ENCODE measurements at regions not wholly inside any gene's neighbourhood (a gene's known extent, or its start where the extent isn't known, plus 50 kb on each side); places are given as distances from the start of the nearest gene placed in this dataset.

GRCh38 chr10:120018695-120019094 lies 126.2 kb downstream of the SEC23IP start:
- Mint-ChIP-seq H3K4me1 (no peaks in the 10 kb centered on the region), H3K27me3 (ENCODE audit: insufficient read depth) (peaks cover 1% of the 10 kb centered on the region), H3K27ac (no peak overlapping the region), H3K36me3 (ENCODE audit: low read depth) (no peaks in the 10 kb centered on the region), H3K4me3 (no peak overlapping the region), H3K9me3 (no peaks in the 10 kb centered on the region)
- TF ChIP-seq CTCF (conservative IDR thresholded peaks at IDR 0.05), result no peak
- no peak overlapping the region for H3K27ac ChIP-seq (ENCODE audit: low read depth, low read length)
- H3K9ac ChIP-seq (ENCODE audit: extremely low read depth, low read length, poor library complexity, severe bottlenecking), result no peak overlapping the region
- no peak for DNase-seq
- 93 to 96% methylated on average over 5 of the region's 5 CpGs for WGBS, 2 experiments (ENCODE audit: insufficient coverage in 1 of 2, insufficient read length in 1 of 2)
- no peak overlapping the region for H3K4me3 ChIP-seq (ENCODE audit: low read length)
- H3K4me1 ChIP-seq (ENCODE audit: control insufficient read depth, insufficient read depth, low read length), result no peaks in the 10 kb centered on the region
- no peaks in the 10 kb centered on the region for H3K27me3 ChIP-seq (ENCODE audit: control insufficient read depth, insufficient read depth, low read length, poor library complexity, severe bottlenecking)
- H3K36me3 ChIP-seq (ENCODE audit: control insufficient read depth, insufficient read depth, low read length), result no peaks in the 10 kb centered on the region
- no peaks in the 10 kb centered on the region for H3K9me3 ChIP-seq (ENCODE audit: control insufficient read depth, low read length)

- H3K27ac Mint-ChIP-seq, result no peak overlapping the region
- no peak for DNase-seq
- no peak for TF ChIP-seq CTCF (conservative IDR thresholded peaks at IDR 0.05)
- no peak overlapping the region for H3K27ac ChIP-seq (ENCODE audit: low read depth, low read length)
- H3K27me3 Mint-ChIP-seq (ENCODE audit: insufficient read depth), result peaks cover 1% of the 10 kb centered on the region
- no peaks in the 10 kb centered on the region for H3K27me3 ChIP-seq (ENCODE audit: control insufficient read depth, insufficient read depth, low read length, poor library complexity, severe bottlenecking)
- no peaks in the 10 kb centered on the region for H3K9me3 Mint-ChIP-seq
- H3K36me3 Mint-ChIP-seq (ENCODE audit: low read depth), result no peaks in the 10 kb centered on the region
- no peak overlapping the region for H3K4me3 ChIP-seq (ENCODE audit: low read length)
- H3K4me1 Mint-ChIP-seq, result no peaks in the 10 kb centered on the region
- no peaks in the 10 kb centered on the region for H3K36me3 ChIP-seq (ENCODE audit: control insufficient read depth, insufficient read depth, low read length)
- no peak overlapping the region for H3K9ac ChIP-seq (ENCODE audit: extremely low read depth, low read length, poor library complexity, severe bottlenecking)
- H3K4me3 Mint-ChIP-seq, result no peak overlapping the region
- whole genome bisulfite sequencing, 2 experiments (ENCODE audit: insufficient coverage in 1 of 2, insufficient read length in 1 of 2), result 96 to 100% methylated on average over 1 of the region's 1 CpG
- no peaks in the 10 kb centered on the region for H3K4me1 ChIP-seq (ENCODE audit: control insufficient read depth, insufficient read depth, low read length)
- no peaks in the 10 kb centered on the region for H3K9me3 ChIP-seq (ENCODE audit: control insufficient read depth, low read length)
These were observed 127.0 kb downstream of the SEC23IP start for GRCh38 chr10:120019568-120019967.

- TF ChIP-seq CTCF (conservative IDR thresholded peaks at IDR 0.05), result no peak
- Mint-ChIP-seq H3K4me3 (no peak overlapping the region), H3K27me3 (ENCODE audit: insufficient read depth) (no peaks in the 10 kb centered on the region), H3K9me3 (no peaks in the 10 kb centered on the region), H3K27ac (no peak overlapping the region), H3K36me3 (ENCODE audit: low read depth) (no peaks in the 10 kb centered on the region), H3K4me1 (no peaks in the 10 kb centered on the region)
- Histone ChIP-seq H3K9ac (ENCODE audit: extremely low read depth, low read length, poor library complexity, severe bottlenecking) (no peak overlapping the region), H3K27ac (ENCODE audit: low read depth, low read length) (no peak overlapping the region), H3K4me3 (ENCODE audit: low read length) (no peak overlapping the region), H3K27me3 (ENCODE audit: control insufficient read depth, insufficient read depth, low read length, poor library complexity, severe bottlenecking) (no peaks in the 10 kb centered on the region), H3K9me3 (ENCODE audit: control insufficient read depth, low read length) (no peaks in the 10 kb centered on the region), H3K36me3 (ENCODE audit: control insufficient read depth, insufficient read depth, low read length) (no peaks in the 10 kb centered on the region), H3K4me1 (ENCODE audit: control insufficient read depth, insufficient read depth, low read length) (no peaks in the 10 kb centered on the region)
- WGBS, 2 experiments (ENCODE audit: insufficient coverage in 1 of 2, insufficient read length in 1 of 2), result 80 to 88% methylated on average over 5 to 7 of the region's 7 CpGs
- no peak for DNase-seq
These were observed 129.8 kb downstream of the SEC23IP start for GRCh38 chr10:120022357-120022756.
